IPS DF 4.7 (cell line): ENCODE measurements at regions not wholly inside any gene's neighbourhood (a gene's known extent, or its start where the extent isn't known, plus 50 kb on each side); places are given as distances from the start of the nearest gene placed in this dataset.

Experiments used
- DNase-seq: peaks from one replicate; pipeline ENCODE4 v3.0.0-alpha.2; 2013; ENCODE audit warnings: low spot score; ENCODE audit errors: extremely low read depth

DNA sequence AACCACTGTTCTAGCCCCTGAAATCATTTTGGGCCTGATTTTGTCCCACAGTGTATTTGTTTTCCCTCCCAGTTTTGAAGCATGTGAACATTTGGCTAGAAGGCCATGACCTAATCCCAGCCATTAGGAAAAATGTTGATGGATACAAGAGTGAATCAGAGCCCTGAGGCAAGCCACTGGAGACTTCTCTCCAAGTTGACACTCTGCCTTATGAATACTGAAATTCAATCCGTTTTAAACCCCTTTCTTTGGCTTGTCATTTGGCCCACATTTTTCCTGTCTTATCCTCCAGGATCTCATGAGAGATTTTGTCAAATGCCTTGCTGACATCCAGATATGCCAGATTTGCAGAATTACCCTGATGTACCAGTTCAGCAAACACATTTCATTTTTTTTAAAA is 158.8 kb downstream of the FAT3 start:
- DNase-seq = no peak

DNA sequence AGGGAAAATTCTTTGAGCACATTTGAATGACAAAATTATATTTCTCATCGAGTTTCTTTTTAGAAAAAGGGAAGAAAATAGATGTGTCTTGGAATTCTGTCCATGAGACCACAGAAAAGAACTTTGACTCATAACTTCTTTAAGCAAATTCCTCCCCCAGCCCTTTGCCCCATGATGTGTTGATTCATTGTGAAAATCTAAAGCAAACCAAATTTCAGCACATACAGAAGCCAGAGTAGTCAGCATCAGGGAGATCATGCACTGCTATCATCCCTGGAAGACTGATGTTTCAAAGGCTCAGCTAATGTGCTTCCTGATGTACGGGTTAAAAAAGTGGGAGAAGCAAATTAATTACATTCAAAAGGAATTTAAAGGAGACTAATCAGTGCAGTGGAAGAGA is 159.7 kb downstream of the FAT3 start:
- DNase-seq = no peak

DNA sequence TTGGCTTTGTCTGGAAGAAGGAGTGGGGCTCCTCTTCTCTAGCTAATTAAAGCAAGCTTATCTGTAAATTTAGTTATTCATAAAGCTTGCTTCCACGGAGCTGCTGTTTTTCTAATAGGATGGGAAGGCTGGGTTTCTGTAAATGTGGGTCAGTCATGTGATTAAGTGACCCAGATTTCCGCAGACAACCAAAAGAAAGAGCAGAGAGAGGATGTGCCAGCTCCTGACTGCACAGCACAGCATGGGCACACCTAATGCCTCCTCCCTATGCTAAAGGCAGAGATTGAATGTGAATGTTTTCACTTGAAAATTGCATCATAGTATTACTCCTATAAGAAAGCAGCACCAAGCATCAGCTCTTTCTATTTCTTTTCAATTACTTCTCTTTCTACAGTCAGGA is 160.2 kb downstream of the FAT3 start:
- DNase-seq = no peak

DNA sequence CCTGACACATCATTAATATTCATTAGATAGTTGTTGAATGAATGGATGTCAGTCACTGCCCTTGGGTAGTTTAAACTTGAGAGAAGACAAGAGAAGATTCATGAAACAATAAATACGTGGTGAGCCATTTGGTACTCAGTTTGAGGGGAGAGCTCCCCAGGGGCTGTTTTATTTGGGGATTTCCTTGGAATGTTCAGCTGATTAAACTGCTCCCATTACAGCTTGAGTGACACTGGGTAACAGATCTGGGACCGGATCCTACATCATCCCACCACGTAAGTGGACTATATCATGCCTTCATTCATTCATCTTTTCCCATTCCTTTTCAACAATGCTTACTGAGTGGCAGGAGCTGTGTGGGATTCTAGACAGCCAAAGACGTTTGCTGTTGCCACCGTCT is 162.0 kb downstream of the FAT3 start:
- DNase-seq = no peak

DNA sequence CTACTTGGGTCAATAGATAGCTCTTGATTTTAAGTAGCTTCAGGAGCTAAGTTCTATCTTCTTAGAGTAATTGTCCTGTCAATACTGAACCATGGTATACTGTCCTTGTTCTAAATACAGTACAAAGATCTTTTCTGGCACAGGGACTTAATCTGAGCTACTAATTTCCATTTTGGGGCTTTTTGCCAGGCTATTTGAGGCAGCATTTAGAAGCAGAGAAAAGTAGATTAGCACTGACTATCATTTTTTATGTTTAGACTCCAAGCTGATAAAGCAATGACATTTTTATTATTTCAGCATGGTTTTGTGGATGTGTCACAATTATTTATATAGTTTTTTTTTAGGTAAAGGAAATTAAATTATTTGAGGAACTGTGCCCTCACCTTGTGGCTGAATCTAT is 163.2 kb downstream of the FAT3 start:
- DNase-seq = no peak

DNA sequence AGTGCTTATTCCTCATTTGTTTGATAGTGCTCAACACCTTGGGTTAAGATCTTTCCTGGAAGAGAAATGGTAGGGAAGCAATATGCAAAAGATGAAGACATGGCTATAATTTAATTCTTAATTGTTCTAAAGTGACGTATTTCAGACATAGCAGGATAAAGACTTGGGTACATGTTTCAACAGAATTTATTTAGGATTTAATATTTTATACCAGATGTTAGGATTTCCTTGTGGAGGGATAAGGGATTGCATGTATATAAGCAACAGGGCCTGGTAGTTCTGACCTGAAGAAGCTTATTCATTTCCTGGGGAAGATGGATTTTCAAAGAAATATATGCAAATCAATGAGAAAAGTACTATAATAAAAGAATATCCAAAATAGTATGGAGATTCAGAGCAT is 163.8 kb downstream of the FAT3 start:
- DNase-seq = no peak

DNA sequence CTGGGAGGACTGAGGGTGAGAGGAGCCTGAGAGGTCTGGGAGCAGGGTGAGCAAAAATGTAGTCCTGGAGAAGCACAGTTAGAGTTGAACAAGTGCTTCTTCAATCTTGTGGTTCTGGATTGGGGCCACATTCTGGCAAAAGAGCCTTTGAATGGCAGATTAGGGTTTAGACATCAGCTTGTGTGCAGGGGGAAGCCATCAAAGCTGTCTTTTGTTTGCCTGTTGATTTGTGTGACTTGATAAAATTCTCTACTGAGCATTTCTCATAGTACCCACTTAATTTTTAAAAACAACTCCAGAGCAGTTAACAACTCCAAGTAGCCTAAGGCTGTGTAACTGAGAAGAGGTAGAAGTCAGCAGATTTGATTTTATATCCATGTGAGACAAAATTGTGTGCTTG is 166.2 kb downstream of the FAT3 start:
- DNase-seq = no peak

DNA sequence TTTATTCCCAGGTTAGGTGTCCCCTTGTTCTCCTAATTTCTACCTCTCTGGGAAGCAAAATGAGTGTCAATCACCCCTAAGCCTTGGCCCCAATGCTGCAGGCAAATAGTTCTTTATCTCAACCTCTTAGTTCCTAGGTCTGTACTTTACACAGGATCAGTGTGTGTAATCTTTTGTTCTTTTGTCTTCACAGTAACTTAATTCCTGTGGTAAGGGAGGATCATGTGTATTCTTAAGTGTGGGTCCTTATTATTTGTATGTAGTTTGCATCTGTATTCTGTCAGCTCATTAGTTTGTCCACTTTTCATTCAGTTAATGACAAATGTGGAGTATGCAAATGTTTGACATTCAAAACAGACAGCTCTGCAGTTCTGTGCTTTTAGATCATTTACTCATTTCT is 166.7 kb downstream of the FAT3 start:
- no peak for DNase-seq

DNA sequence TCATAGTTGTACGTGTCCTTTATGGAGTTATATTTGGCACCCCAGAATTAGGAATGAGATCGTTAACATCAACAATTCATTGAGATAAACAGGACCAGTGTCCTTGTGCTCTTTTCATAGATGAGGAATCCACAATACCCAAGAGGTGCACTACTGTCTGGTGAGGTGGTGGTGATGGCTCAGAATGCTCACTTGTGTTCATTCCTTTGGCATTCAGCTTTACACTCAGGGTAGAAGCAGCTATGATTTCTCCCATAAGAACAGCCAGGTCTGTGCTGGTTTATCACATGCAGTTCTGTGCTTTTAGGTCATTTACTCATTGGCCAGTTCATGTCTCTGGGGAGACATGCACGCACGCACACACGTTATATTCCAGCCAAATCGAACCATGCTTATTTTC is 167.2 kb downstream of the FAT3 start:
- no peak for DNase-seq

DNA sequence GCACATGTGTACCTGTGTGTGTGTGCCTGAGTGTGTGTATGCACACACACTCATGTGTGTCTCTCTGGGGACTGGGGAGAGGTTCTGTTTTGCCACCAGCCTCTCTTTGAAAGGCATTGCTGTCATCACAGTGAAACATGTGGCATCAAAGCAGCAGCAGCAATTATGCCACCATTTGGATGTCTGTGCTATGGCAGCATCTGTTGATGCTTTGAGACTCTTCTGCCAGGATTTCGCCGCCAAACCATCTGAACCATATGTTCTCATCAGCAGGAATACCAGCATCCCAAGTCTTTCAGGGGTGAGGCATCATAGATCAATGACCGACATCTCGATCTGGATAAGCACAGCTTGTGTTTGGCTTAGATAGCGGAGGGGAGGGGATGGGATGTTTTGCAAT is 168.6 kb downstream of the FAT3 start:
- no peak for DNase-seq

DNA sequence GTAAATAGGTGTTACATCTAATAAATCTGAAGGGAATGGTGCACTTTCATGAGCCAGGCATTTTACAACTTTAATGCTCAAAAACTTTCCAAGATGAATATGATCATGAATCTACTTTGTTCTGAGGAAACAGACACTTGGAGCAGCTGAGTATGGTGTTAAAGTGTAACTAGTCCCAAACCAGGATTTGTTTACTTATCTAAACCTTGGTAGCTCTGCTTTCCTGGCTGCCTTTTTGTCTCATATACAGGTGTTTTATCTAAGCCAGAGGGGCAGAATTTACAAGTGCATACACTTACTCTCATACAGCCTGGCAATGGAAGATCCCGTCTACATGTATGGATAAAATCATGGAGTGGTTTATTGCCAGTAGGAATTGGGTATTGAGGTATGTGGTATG is 171.5 kb downstream of the FAT3 start:
- no peak for DNase-seq

DNA sequence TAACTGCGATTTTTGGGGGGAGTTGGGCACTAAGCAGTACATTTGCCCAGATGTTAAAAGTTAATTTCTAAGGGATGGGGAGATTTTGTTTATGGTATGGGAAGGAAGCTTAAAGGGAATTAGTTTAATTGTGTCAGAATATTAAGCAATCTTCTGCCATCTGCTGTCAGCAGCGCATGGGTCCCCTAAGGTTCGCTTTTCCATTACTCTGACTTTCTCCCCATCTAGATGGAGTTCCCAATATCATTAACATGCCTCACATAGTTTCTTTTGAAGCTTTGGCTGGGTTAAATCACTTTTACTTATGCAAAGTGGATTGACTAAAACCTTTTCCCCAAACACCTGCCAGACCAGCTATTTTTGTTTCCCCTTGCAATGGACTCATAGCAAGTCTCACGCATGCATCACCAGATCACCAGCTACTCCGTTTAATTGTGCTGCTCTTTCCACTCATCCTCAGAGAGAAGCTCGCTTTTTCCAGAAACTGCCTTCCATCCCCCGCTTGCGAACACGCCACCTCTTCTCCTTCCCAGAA is 172.7 kb downstream of the FAT3 start:
- DNase-seq = no peak

DNA sequence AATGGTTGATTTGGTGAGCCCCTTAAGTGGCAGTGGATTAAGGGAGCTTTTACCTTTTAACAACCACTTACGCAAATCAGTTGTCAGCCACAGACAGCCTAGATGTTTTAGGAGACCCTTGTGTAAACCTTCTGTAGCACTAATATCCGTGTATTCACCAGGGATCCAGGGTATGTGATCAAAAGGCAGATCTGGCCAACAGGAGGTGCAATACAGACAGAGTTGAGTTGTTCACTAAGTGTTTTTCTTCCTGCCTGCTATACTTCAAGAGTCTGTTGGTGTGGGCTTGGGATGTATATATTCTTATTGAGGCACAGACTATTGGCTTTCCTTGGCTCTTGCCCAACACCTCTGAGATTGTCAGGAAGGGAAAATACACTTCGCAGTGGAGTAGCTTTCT is 175.1 kb downstream of the FAT3 start:
- DNase-seq = no peak

DNA sequence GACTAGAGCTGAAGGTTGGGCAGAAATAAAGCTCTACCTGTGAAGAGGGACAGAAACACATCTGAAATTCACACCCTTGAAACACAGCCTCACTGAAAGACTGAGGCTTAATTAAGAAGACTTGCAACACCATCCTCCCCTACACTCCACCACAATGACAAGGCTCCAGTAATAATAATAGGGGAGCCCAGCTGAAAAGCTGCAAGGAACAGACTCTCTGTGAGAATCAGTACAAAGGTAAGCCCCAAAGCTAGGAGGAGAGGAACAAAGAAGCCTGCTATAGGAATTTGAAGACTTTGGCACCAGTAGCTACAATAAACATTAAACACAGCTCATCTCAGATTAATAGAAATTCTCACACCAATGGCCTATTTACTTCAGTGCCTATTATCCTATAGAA is 176.9 kb downstream of the FAT3 start:
- no peak for DNase-seq

DNA sequence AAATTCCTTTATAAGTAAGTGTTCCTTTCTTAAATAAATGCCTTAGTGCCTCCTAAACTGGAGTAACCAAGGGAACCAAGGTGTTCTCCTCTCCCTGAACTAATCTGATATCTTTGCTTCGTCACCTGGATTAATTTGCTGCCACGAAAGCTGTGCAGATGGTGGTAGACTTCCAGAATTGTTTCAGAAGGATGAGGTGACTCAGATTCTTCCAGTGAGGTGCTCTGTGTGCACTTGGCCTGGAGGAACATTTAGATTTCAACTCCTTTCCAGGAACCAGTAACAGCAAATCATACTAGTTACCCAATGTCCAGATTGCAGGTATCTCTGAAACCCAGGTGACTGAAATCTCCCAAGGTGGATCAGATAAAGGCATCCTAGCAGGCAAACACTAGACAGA is 181.9 kb downstream of the FAT3 start:
- no peak for DNase-seq

DNA sequence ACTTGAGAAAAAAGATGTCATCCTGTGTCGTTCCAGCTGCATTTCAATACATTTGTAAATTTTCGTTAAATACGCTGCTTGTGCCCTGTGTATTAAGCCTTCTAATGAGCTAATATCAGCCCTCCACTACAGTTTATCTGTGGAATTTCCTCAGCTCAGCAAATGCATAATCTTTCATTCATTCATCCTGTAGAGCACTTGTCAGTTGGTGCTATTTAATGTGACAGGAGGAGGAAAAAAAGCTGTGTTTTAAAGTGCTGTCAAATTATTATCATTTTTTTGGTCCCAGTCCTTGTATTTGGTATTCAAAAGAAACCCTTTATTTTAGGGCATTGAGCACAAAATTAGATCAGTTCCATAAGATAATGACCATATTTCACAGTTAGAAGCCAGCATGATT is 184.7 kb downstream of the FAT3 start:
- DNase-seq = no peak

DNA sequence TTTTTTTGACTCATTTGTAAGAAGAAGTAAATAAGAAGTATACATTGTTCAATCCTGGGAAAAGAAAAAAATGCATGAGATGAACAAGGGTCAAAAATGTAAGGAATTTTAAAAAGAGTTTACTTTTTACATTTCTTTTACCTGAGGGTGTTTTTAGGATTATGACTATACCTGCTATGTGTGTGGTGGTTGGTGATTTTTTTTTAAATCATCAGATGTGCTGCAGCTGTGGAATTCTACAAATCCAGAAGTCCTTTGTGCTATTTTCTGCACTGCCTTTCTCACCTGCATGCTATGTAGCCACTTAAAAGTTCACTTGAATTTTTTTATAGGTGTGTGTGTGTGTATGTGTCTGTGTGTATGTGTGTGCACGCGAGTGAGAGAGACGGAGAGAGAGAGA is 185.3 kb downstream of the FAT3 start:
- DNase-seq = no peak

DNA sequence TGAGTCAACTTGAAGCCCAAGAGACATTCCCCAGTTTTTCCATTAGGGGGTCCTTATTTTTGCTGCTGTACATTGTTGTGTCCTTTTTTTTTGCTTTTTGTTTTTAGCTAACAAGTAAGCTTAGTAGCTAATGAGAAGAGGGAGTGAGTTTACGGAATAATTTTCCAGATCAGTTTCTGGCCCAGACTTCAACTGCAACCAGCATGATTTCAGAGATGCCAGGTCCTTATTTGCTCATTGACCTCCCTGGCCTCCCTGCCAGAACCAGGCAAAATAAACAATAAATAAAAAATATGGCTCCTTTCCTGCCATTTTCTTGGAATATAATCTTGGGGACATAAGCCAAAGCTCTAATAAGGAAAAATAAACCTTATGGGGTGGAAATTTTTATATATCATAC is 185.9 kb downstream of the FAT3 start:
- DNase-seq = no peak

DNA sequence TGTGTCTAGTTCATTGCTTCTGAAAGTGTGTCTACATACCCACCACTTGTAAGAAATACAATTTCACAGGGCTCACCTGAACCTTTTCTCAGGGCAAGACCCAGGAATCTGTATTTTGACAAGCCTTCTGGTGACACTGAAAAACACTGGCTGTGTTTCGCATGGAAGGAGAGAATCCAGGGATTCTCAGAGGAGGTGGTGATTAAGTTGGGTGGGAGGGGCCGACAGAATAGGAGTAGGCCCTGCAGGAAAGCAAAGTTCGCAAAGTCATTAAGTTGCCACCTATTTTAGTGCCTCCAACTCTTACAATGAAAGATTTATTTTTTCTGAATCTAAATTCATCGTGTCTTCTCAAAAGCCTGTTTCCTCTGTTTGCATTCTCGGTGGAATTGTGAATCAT is 186.8 kb downstream of the FAT3 start:
- no peak for DNase-seq

DNA sequence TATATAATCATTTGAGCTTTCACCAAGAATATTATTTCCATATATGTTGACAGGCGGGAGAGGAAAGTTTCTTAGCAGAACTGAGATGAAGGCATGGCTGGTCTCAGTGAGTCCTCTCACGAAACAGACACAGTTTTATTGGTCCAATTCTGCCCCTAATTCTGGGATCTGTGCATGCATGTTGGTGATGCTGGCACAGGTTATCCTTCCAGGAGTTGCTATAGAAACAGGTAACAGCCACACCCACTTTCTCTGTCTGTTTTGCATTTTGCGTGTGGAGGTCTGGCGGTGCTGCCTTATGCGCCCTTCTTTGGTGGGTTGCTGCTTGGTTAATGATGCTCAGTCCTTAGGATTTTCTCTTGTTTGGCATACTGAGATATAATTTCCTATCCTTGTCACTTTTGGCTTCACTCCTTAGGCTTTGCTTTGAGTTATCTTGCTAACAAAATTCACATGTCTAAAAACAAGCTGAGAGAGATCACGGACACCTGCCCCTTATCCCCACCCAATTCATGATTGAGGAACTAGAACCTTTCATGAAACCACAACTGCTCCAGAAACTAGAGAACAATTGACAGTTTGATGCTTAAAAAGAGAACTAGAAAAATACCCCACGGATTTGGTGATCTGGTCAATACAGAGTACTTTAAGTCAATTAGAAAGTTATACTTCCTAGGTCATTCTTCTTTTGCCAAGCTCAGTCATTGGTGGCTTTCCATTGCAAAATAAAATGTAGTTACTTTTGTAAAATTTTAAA is 189.3 kb downstream of the FAT3 start:
- no peak for DNase-seq

DNA sequence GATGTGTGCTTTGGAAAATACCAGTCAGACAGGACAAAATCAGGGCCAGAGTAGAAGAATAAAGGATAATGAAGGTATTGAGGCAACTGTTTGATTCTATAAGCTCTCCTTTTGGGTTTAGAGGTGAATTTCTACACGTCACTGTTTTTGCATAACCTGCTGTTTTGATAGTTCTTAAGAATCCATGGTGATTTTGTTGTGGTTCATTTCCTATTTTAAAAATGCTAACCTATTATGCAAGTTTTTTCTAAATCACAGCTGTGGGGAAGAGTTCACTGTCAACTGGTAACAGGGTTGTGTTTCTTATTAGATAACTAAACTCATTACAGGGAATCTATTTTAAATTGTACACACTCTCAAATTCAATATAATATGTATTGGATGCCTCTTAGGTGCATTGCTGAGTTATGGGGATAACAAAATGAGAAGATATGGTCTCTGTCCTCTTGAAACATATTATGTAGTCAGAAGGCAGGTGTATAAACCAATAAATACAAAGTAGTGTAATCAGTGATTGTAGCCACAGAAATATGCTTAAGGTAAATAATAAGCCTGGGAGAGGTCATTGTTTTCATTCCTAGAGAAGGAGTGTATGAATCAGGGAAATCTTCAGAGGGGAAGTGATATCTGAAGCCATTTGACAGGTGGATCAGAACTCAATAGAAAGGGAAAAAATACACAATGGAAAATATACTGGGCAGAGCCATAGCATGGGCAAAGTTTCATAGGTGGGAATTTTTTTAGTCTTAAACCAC is 192.5 kb downstream of the FAT3 start:
- DNase-seq = no peak

DNA sequence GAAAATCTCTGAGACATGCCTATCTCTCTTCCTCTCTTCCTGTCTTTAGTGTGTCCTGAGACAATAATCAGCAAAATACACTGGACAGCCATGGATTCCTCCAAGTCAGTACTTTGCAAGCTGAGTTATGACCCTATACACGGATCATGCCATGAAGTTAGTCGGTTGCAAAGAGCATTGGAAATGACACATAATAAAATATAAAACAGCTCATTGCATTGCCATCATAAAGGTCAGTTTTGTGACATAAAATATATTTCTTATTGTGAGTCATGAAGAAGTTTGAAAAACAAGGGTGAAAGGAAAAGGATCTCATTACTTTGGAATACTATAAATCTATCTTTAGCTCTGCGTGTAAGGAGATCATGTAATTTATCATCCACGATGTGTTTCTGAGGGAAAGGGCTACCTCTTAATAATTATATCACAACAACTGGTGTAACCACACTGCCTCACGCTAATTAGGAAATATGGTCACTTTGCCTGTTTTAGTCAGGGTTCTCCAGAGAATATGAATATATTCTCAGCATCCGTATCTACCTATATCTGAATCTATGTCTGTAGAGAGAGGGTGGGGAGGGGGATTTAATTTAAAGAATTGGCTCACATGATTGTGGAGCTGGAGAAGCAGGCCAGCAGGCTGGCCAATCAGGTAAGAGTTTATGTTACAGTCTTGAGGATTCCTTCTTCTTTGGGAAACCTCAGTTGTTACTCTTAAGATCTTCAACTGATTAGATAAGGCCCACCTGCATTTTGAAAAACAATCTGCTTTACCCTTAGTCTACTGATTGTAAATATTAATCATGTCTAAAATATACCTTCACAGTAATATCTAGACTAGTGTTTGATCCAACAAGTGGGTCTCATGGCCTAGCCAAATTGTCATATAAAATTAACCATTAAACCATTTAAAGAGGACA is 198.8 kb downstream of the FAT3 start:
- no peak for DNase-seq
